T-helper 2 cell treated with Interferon-gamma antibody and Interleukin-4, amounts not matched to agents 5 μg/mL and 100 μg/mL, for 36 hours (primary cell): ENCODE measurements at regions not wholly inside any gene's neighbourhood (a gene's known extent, or its start where the extent isn't known, plus 50 kb on each side); places are given as distances from the start of the nearest gene placed in this dataset.

ENCODE experiments used
- DNase-seq: peaks from one replicate; pipeline ENCODE4 v3.0.0; 2021; ENCODE audit warnings: low spot score
- H3K27ac Mint-ChIP-seq: one replicate; pipeline ENCODE4 v1.8.0; 2021; ENCODE audit warnings: mild to moderate bottlenecking, mixed read lengths
- H3K27me3 Mint-ChIP-seq: one replicate; pipeline ENCODE4 v1.8.0; 2021; ENCODE audit warnings: low read depth, mixed read lengths
- H3K36me3 Mint-ChIP-seq: one replicate; pipeline ENCODE4 v1.8.0; 2021; ENCODE audit warnings: low read depth, mixed read lengths
- H3K4me1 Mint-ChIP-seq: one replicate; pipeline ENCODE4 v1.8.0; 2021; ENCODE audit warnings: low read depth, mixed read lengths
- H3K4me3 Mint-ChIP-seq: one replicate; pipeline ENCODE4 v1.8.0; 2022; ENCODE audit warnings: mild to moderate bottlenecking, moderate library complexity, mixed read lengths
- H3K9me3 Mint-ChIP-seq: one replicate; pipeline ENCODE4 v1.8.0; 2021; ENCODE audit warnings: mixed read lengths

DNA sequence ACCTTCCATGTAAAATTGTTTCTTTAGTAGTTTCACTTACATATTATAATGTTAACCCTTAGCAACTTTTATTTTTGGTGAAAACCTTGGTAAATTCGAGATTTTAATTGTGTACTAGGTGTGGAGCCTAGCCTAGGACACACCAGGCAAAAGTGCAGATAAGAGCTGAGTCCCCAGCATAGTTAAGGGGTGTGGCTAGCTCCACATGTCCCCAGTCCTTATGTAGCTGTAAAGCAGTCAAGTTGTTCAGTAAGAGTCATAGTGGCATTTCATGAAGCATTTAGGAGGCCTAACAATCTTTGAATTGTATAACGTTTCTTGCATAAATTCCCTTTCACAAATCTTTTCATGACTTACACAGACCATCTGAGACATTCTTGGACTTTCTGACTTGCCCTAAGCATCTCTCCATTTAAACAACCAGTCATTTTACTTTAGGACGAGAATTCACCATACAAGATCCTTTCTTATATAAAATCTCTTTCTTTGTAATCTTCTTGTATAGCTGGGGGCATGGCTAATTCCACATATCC is 53.8 kb upstream of the INHBA start:
- H3K36me3 Mint-ChIP-seq: no peaks in the 10 kb centered on the region
- DNase-seq: no peak
- H3K27ac Mint-ChIP-seq: no peak overlapping the region
- no peaks in the 10 kb centered on the region for H3K4me1 Mint-ChIP-seq
- H3K4me3 Mint-ChIP-seq: no peak overlapping the region
- peaks cover 49% of the 10 kb centered on the region for H3K9me3 Mint-ChIP-seq
- H3K27me3 Mint-ChIP-seq: no peaks in the 10 kb centered on the region

DNA sequence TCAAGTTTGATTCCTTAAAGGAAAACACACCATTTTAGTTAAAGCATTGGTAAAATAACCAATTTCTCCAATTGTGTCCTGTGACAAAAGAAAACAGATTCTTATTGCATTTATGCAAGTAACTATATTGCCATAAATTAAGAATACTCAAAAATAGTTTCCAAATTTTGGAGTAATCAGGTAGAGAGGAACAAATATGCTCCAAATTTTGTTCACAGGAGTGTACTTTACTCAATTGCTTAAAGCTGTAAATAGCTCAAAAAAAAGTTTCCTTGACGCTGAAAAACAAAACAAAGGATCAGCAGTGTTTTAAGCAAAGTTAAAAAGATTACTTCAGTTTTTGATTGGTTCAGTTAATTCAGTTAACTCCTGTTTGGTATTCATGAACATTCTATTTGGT is 52.2 kb upstream of the INHBA start:
- Mint-ChIP-seq H3K4me3 (no peak overlapping the region), H3K27ac (no peak overlapping the region), H3K9me3 (peaks cover 39% of the 10 kb centered on the region), H3K36me3 (no peaks in the 10 kb centered on the region), H3K4me1 (no peaks in the 10 kb centered on the region), H3K27me3 (no peaks in the 10 kb centered on the region)
- DNase-seq: no peak

DNA sequence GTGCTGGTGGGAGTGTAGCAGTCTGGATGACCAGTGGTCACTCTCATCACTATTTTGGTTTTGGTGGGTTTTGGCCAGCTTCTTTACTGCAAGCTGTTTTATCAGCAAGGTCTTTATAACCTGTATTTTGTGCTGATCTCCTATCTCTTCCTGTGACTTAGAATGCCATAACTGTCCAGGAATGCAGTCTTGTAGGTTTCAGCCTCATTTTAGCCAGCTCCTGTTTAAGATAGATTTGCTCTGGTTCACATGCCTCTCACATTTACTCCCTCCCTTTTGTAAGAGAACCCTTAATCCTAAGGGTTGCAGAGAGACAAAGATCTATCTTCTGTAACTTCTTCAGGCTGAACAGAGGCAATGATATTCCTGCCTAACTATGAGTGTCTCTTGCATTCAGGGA is 51.2 kb upstream of the INHBA start:
- no peaks in the 10 kb centered on the region for H3K4me1 Mint-ChIP-seq
- H3K9me3 Mint-ChIP-seq: peaks cover 31% of the 10 kb centered on the region
- no peaks in the 10 kb centered on the region for H3K36me3 Mint-ChIP-seq
- no peak overlapping the region for H3K27ac Mint-ChIP-seq
- H3K27me3 Mint-ChIP-seq: no peaks in the 10 kb centered on the region
- DNase-seq: no peak
- no peak overlapping the region for H3K4me3 Mint-ChIP-seq
